ENCODE measurements at regions not wholly inside any gene's neighbourhood (a gene's known extent, or its start where the extent isn't known, plus 50 kb on each side); places are given as distances from the start of the nearest gene placed in this dataset.

DNA sequence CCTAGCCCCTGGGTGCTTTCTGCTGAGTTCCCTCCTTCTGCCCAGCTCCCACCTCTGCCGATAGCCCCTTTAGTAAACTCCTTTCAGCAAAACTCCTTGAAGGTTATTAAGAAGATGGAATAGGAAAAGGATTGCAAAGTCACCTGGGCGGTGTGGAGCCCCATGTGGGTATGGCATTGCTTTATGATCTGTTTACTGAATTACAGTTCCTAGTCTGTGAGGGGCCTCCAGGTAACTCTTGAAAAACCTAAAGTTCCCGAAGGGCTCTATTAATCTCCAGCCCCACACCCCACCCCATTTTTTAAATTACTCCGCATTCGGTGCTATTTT, 116.9 kb upstream of the UXS1 start:
- TF ChIP-seq FOS (IDR thresholded peaks at IDR 0.05; ENCODE audit: extremely low read depth, insufficient read length): no peak
- no peak for TF ChIP-seq KLF10 (CRISPR knock-in tag; IDR thresholded peaks at IDR 0.05)
- no peak for TF ChIP-seq ZNF76 (CRISPR knock-in tag; IDR thresholded peaks at IDR 0.05; ENCODE audit: borderline replicate concordance)
- no peak for TF ChIP-seq CEBPB (tag; IDR thresholded peaks at IDR 0.05)
- no peak for TF ChIP-seq MEIS2 (IDR thresholded peaks at IDR 0.05; ENCODE audit: partially characterized antibody)
- TF ChIP-seq, protein P1, sequence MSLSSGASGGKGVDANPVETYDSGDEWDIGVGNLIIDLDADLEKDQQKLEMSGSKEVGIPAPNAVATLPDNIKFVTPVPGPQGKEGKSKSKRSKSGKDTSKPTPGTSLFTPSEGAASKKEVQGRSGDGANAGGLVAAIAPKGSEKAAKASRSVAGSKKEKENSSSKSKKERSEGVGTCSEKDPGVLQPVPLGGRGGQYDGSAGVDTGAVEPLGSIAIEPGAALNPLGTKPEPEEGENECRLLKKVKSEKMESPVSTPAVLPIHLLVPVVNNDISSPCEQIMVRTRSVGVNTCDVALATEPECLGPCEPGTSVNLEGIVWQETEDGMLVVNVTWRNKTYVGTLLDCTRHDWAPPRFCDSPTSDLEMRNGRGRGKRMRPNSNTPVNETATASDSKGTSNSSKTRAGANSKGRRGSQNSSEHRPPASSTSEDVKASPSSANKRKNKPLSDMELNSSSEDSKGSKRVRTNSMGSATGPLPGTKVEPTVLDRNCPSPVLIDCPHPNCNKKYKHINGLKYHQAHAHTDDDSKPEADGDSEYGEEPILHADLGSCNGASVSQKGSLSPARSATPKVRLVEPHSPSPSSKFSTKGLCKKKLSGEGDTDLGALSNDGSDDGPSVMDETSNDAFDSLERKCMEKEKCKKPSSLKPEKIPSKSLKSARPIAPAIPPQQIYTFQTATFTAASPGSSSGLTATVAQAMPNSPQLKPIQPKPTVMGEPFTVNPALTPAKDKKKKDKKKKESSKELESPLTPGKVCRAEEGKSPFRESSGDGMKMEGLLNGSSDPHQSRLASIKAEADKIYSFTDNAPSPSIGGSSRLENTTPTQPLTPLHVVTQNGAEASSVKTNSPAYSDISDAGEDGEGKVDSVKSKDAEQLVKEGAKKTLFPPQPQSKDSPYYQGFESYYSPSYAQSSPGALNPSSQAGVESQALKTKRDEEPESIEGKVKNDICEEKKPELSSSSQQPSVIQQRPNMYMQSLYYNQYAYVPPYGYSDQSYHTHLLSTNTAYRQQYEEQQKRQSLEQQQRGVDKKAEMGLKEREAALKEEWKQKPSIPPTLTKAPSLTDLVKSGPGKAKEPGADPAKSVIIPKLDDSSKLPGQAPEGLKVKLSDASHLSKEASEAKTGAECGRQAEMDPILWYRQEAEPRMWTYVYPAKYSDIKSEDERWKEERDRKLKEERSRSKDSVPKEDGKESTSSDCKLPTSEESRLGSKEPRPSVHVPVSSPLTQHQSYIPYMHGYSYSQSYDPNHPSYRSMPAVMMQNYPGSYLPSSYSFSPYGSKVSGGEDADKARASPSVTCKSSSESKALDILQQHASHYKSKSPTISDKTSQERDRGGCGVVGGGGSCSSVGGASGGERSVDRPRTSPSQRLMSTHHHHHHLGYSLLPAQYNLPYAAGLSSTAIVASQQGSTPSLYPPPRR (CRISPR knock-in tag; IDR thresholded peaks at IDR 0.05; ENCODE audit: borderline replicate concordance): no peak
- no peak for TF ChIP-seq CHD1 (IDR thresholded peaks at IDR 0.05; ENCODE audit: low read length)
- no peak for TF ChIP-seq YY1 (IDR thresholded peaks at IDR 0.05; ENCODE audit: borderline replicate concordance in 1 of 3, control insufficient read depth in 1 of 3, extremely low read depth in 1 of 3, insufficient read depth in 3 of 3, insufficient read length in 1 of 3, insufficient replicate concordance in 2 of 3, low read depth in 1 of 3, low read length in 2 of 3)

All from K562 (cell line).